ENCODE measurements at regions not wholly inside any gene's neighbourhood (a gene's known extent, or its start where the extent isn't known, plus 50 kb on each side); places are given as distances from the start of the nearest gene placed in this dataset.

DNA sequence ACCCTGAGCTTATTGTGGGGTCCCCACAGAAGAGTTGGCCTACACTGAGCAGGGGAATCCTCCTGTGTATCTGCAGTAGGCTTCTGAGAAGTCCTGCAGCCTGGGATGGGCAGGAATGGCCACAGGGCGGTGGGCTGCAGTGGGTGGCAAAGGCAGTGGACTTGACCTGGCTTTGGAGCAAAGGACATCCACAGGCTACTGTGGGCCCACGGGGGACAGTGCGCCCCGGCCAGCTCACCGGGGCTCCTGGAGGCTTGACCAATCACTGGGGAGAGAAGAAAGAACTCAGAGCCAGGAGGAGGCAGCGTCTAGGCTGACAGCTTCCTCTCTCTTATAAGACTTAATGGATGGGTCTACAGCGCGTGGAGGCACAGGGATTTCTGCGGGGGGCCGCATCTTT lies 488.8 kb upstream of the MGMT start:
- Histone ChIP-seq H3K27me3 (ENCODE audit: control insufficient read depth in 1 of 2, insufficient read depth in 2 of 2, low read length in 2 of 2) (peaks cover 5 to 21% of the 10 kb centered on the region in 2 experiments; a peak in 2 of 5 replicates), H3K4me3 (replicated peaks in 1 of 3; ENCODE audit: insufficient read depth in 1 of 3, low read depth in 2 of 3, low read length in 3 of 3) (no peak overlapping the region), H3K36me3 (replicated peaks in 1 of 2; ENCODE audit: control insufficient read depth in 1 of 2, insufficient read depth in 2 of 2, low read length in 2 of 2) (no peaks in the 10 kb centered on the region), H3K79me2 (ENCODE audit: insufficient read depth, low read length) (no peaks in the 10 kb centered on the region), H3K9me3 (ENCODE audit: low read length) (no peaks in the 10 kb centered on the region), H3K27ac (ENCODE audit: extremely low read length, insufficient read depth, low read length) (no peak overlapping the region), H4K20me1 (ENCODE audit: insufficient read depth, low read length) (no peaks in the 10 kb centered on the region), H3K4me2 (ENCODE audit: low read depth, low read length) (no peak overlapping the region), H3K4me1 (ENCODE audit: insufficient read depth, low read length) (no peaks in the 10 kb centered on the region), H2AFZ (ENCODE audit: low read length) (no peak overlapping the region), H3K9ac (ENCODE audit: insufficient read depth, low read depth, low read length) (no peak overlapping the region)
- no peak for TF ChIP-seq ZMYM3 (CRISPR knock-in tag; IDR thresholded peaks at IDR 0.05)
- no peak for TF ChIP-seq ZNF746 (CRISPR knock-in tag; IDR thresholded peaks at IDR 0.05)
- no peak for TF ChIP-seq ZNF564 (CRISPR knock-in tag; IDR thresholded peaks at IDR 0.05)
- TF ChIP-seq KLF12 (CRISPR knock-in tag; IDR thresholded peaks at IDR 0.05; ENCODE audit: borderline replicate concordance), result no peak
- TF ChIP-seq ZNF570 (CRISPR knock-in tag; IDR thresholded peaks at IDR 0.05; ENCODE audit: borderline replicate concordance), result no peak
- TF ChIP-seq MZF1 (CRISPR knock-in tag; IDR thresholded peaks at IDR 0.05; ENCODE audit: borderline replicate concordance), result no peak
- no peak for TF ChIP-seq KLF6 (CRISPR knock-in tag; IDR thresholded peaks at IDR 0.05)
- no peak for TF ChIP-seq ARID2 (CRISPR knock-in tag; IDR thresholded peaks at IDR 0.05; ENCODE audit: borderline replicate concordance)
- TF ChIP-seq MYC (CRISPR knock-in tag; IDR thresholded peaks at IDR 0.05; ENCODE audit: borderline replicate concordance), result no peak
- TF ChIP-seq ZNF703 (CRISPR knock-in tag; IDR thresholded peaks at IDR 0.05; ENCODE audit: borderline replicate concordance), result no peak
- TF ChIP-seq ZNF614 (CRISPR knock-in tag; IDR thresholded peaks at IDR 0.05; ENCODE audit: borderline replicate concordance), result no peak
- TF ChIP-seq, protein P1, sequence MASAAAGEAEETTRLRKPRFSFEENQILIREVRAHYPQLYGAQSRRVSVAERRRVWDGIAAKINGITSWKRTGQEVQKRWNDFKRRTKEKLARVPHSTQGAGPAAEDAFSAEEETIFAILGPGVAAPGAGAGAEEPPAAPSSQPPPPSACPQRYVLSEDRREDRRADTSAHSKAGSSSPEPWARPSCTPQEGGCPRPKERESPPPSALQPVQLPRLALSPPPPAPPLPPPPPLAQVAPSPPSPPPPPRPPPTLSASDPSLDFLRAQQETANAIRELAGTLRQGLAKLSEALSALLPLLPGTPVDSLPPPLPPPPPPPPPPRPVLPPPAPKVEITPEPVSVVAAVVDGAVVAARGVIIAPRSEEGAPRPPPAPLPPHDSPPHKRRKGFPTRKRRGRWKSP (CRISPR knock-in tag; IDR thresholded peaks at IDR 0.05), result no peak
- TF ChIP-seq CREM (IDR thresholded peaks at IDR 0.05), result no peak
- TF ChIP-seq CREM (CRISPR knock-in tag; IDR thresholded peaks at IDR 0.05), result no peak
- TF ChIP-seq GMEB2 (CRISPR knock-in tag; IDR thresholded peaks at IDR 0.05; ENCODE audit: low read depth), result no peak
- TF ChIP-seq, protein P2, sequence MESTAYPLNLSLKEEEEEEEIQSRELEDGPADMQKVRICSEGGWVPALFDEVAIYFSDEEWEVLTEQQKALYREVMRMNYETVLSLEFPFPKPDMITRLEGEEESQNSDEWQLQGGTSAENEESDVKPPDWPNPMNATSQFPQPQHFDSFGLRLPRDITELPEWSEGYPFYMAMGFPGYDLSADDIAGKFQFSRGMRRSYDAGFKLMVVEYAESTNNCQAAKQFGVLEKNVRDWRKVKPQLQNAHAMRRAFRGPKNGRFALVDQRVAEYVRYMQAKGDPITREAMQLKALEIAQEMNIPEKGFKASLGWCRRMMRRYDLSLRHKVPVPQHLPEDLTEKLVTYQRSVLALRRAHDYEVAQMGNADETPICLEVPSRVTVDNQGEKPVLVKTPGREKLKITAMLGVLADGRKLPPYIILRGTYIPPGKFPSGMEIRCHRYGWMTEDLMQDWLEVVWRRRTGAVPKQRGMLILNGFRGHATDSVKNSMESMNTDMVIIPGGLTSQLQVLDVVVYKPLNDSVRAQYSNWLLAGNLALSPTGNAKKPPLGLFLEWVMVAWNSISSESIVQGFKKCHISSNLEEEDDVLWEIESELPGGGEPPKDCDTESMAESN (CRISPR knock-in tag; conservative IDR thresholded peaks at IDR 0.05), result no peak
- no peak for TF ChIP-seq ZNF333 (CRISPR knock-in tag; IDR thresholded peaks at IDR 0.05; ENCODE audit: borderline replicate concordance)
- TF ChIP-seq, protein P3, sequence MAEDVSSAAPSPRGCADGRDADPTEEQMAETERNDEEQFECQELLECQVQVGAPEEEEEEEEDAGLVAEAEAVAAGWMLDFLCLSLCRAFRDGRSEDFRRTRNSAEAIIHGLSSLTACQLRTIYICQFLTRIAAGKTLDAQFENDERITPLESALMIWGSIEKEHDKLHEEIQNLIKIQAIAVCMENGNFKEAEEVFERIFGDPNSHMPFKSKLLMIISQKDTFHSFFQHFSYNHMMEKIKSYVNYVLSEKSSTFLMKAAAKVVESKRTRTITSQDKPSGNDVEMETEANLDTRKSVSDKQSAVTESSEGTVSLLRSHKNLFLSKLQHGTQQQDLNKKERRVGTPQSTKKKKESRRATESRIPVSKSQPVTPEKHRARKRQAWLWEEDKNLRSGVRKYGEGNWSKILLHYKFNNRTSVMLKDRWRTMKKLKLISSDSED (CRISPR knock-in tag; IDR thresholded peaks at IDR 0.05), result no peak
- TF ChIP-seq PAX8 (CRISPR knock-in tag; IDR thresholded peaks at IDR 0.05; ENCODE audit: borderline replicate concordance), result no peak
- no peak for TF ChIP-seq ZNF230 (CRISPR knock-in tag; IDR thresholded peaks at IDR 0.05)
- 16% methylated on average over 10 of the region's 10 CpGs for WGBS (ENCODE audit: low lambda C conversion rate)
- BruUV-seq (replicated peaks), result no TSS peak
- intact Hi-C loops (cut with micrococcal nuclease; ENCODE audit: unreplicated experiment) (no loop called here), in situ Hi-C loops (cut with HindIII; ENCODE audit: extremely low pct_ligation_motif_present, low pct_unique_long_range_greater_than_20kb) (no loop called here)
- ChIA-PET CTCF (ENCODE audit: low intra/inter-chr PET ratio, low total read pairs) (no interaction called here), POLR2A (no interaction called here)
- FAIRE-seq (no peak), ATAC-seq (no peak), DNase-seq (ENCODE audit: low spot score) (no peak)

Data from HepG2 (cell line).